ENCODE measurements at regions not wholly inside any gene's neighbourhood (a gene's known extent, or its start where the extent isn't known, plus 50 kb on each side); places are given as distances from the start of the nearest gene placed in this dataset.

DNA sequence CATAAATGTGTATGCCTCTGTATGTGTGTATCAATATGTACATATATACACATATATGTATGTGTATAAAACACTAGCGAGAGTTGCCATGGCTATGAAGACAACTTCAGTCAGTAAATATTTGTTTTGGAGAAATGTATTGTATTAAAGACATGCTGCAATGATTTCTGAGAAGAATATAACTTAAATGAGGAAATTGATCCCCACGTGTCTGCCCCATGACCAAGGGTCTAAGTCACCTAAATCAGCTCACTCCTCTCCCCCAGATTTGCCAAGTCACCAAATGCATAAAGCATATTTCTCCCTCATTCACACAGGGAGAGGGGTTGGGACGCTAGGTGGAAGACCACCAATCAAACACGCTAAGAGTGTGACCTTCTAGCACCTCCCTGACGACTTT lies 58.3 kb upstream of the LYST start:
- Histone ChIP-seq H3K9ac (ENCODE audit: low read length) (no peak overlapping the region), H3K4me1 (ENCODE audit: control insufficient read depth, low read depth, low read length) (peaks cover 11% of the 10 kb centered on the region), H3K4me3 (ENCODE audit: low read length) (no peak overlapping the region), H3K27me3 (ENCODE audit: control insufficient read depth, insufficient read depth, low read length) (peaks cover 31% of the 10 kb centered on the region), H3K9me3 (ENCODE audit: control insufficient read depth, low read depth, low read length) (no peaks in the 10 kb centered on the region), H3K27ac (ENCODE audit: low read length) (no peak overlapping the region), H3K36me3 (ENCODE audit: control insufficient read depth, low read depth, low read length) (no peaks in the 10 kb centered on the region)

DNA sequence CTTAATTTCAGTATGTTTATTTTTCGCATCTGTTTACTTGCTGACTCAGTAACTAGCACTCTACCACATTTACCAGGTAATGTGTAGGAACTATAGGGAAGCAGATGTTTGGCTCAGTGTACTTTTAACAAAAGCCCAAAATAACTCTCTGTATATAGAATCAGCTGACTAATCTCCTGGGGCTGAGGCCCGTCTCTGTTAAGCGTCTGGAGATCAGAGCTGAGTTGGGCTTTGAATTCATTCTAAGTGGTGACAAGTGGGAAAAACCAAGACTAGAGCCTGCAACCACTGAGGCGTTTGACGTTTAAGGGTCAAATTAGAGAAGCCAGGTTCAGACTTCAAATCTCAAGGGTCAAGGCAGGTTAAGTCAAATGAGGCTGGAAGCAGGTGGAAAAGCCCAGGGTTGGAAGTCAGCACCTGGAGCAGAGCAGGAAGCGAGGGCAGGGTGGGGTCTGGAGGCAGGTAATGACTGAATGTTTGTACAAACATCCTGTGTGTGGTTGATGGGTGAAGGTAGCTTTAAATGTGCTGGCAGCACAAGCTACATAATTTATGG lies 56.8 kb upstream of the LYST start:
- Histone ChIP-seq H3K9me3 (ENCODE audit: control insufficient read depth, low read depth, low read length) (no peaks in the 10 kb centered on the region), H3K9ac (ENCODE audit: low read length) (no peak overlapping the region), H3K36me3 (ENCODE audit: control insufficient read depth, low read depth, low read length) (no peaks in the 10 kb centered on the region), H3K4me3 (ENCODE audit: low read length) (no peak overlapping the region), H3K27me3 (ENCODE audit: control insufficient read depth, insufficient read depth, low read length) (peaks cover 45% of the 10 kb centered on the region), H3K27ac (ENCODE audit: low read length) (no peak overlapping the region), H3K4me1 (ENCODE audit: control insufficient read depth, low read depth, low read length) (peaks cover 21% of the 10 kb centered on the region)

DNA sequence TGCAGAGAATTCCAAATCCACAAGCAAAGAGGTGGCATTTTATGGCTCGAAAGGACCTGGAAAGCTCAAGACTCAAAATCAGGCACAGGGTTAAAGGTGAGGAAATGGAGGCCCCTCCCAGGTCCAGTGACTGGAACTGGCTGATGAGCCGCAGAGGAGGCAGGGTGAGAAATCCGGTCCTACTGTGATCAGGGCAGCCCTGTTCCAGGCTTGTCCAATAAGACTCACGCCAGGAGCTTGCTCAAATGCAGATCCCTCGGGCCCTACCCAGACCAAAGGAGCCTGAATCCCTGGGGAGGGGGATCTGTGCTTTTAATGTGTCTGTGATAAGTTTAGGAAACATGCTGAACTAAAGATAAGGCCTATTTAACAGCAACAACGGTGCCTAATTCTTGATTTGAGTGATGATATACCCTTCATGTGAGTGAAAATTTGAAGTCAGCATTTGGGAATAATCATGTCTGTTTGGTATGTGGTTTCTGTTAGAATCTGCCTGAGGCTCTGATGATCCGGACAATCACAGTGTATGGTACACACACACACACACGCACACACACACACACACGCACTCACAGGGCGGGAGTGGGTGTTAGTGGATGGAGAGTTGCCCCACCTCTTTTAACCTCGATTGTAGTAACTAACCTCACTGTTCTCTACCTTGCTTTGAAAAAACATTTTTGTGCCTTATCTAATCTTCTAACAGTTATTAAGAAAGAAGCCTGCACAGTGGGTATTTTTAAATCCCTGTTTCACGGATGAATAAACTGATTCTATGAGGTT lies 54.1 kb upstream of the LYST start:
- no peak overlapping the region for H3K27ac ChIP-seq (ENCODE audit: low read length)
- H3K9ac ChIP-seq (ENCODE audit: low read length), result no peak overlapping the region
- H3K27me3 ChIP-seq (ENCODE audit: control insufficient read depth, insufficient read depth, low read length), result peaks cover 53% of the 10 kb centered on the region
- no peaks in the 10 kb centered on the region for H3K9me3 ChIP-seq (ENCODE audit: control insufficient read depth, low read depth, low read length)
- peaks cover 21% of the 10 kb centered on the region for H3K4me1 ChIP-seq (ENCODE audit: control insufficient read depth, low read depth, low read length)
- H3K36me3 ChIP-seq (ENCODE audit: control insufficient read depth, low read depth, low read length), result no peaks in the 10 kb centered on the region
- no peak overlapping the region for H3K4me3 ChIP-seq (ENCODE audit: low read length)

DNA sequence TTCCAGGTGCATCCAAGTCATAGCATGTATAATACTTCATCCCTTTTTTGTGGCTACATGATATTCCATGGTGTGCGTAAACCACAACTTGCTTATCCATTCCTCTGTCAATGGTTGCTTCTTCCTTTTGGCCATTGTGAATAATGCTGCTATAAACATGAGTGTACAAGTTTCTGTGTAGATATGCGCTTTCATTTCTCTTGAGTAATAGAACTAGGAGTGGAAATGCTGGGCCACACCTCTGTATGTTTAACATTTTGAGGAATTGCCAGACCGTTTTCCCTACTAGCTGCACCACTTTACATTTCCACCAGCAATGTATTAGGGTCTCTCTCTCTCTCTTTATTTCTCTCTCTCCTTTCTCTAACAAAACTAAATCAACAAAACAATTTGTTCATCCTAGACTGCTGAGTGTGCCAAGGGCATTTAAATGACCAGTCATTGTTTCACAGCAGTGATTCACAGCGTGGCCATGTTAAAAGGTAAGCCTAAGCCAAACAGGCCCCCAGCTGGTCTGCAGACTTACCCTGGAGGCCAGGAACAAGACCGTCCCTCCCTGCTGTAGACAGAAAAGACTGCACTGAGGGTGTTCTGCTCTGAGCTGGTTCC lies 53.2 kb upstream of the LYST start:
- Histone ChIP-seq H3K27me3 (ENCODE audit: control insufficient read depth, insufficient read depth, low read length) (peaks cover 53% of the 10 kb centered on the region), H3K27ac (ENCODE audit: low read length) (no peak overlapping the region), H3K4me1 (ENCODE audit: control insufficient read depth, low read depth, low read length) (peaks cover 21% of the 10 kb centered on the region), H3K9ac (ENCODE audit: low read length) (no peak overlapping the region), H3K9me3 (ENCODE audit: control insufficient read depth, low read depth, low read length) (no peaks in the 10 kb centered on the region), H3K4me3 (ENCODE audit: low read length) (no peak overlapping the region), H3K36me3 (ENCODE audit: control insufficient read depth, low read depth, low read length) (no peaks in the 10 kb centered on the region)

DNA sequence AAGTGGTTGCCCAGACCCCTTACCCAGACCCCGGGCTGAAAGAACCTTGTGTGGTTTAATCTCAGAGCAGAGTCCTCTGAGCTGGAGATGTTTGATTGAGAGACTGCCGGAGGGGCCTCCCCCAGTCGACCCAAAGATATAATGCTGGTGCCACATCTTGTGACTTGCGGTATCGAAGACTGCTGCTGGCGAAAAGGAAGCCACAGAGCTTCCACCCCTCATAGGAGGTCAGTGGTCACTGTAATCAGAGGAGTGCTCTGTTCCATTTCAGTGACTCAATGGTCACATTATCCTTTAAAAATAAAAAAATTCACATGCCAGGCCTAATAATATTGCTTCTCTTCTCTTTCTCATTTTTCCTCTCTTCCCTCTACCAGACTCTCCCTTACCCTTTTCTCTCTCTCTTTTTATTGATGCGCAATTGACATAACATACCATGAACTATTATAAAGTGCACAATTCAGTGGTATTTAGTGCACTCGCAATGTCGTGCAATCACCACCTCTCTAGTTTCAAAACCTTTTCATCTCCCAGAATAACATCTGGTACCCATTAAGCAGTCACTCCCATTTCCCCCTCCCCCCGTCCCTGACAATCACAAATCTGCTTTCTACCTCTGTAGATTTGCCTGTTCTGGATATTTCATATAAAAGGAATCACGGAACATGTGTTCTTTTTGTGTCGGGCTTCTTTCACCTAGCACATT lies 52.6 kb upstream of the LYST start:
- H3K4me3 ChIP-seq (ENCODE audit: low read length), result no peak overlapping the region
- no peak overlapping the region for H3K9ac ChIP-seq (ENCODE audit: low read length)
- H3K36me3 ChIP-seq (ENCODE audit: control insufficient read depth, low read depth, low read length), result no peaks in the 10 kb centered on the region
- no peaks in the 10 kb centered on the region for H3K9me3 ChIP-seq (ENCODE audit: control insufficient read depth, low read depth, low read length)
- H3K4me1 ChIP-seq (ENCODE audit: control insufficient read depth, low read depth, low read length), result peaks cover 21% of the 10 kb centered on the region
- H3K27me3 ChIP-seq (ENCODE audit: control insufficient read depth, insufficient read depth, low read length), result peaks cover 53% of the 10 kb centered on the region
- H3K27ac ChIP-seq (ENCODE audit: low read length), result no peak overlapping the region

DNA sequence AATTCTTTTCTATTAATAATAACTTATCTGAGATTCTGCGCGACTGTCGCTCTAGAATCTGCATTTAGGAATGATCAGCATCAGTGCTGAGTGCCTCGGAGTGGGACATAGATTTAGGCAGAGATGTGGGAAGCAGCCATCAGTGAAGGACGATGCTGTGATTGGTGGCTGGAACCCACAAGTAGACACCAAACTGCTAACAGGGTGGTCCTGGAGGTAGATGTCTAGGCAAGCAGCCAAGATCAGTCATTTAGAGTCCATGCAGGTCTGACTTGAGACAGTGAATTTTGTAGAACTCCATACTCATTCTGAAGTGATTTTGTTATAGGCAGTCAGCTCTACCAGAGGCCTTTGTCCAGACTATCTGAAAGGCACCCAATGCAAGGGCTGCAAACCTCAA lies 51.8 kb upstream of the LYST start:
- no peak overlapping the region for H3K27ac ChIP-seq (ENCODE audit: low read length)
- H3K36me3 ChIP-seq (ENCODE audit: control insufficient read depth, low read depth, low read length), result no peaks in the 10 kb centered on the region
- no peaks in the 10 kb centered on the region for H3K9me3 ChIP-seq (ENCODE audit: control insufficient read depth, low read depth, low read length)
- H3K4me3 ChIP-seq (ENCODE audit: low read length), result no peak overlapping the region
- no peak overlapping the region for H3K9ac ChIP-seq (ENCODE audit: low read length)
- H3K27me3 ChIP-seq (ENCODE audit: control insufficient read depth, insufficient read depth, low read length), result peaks cover 48% of the 10 kb centered on the region
- H3K4me1 ChIP-seq (ENCODE audit: control insufficient read depth, low read depth, low read length), result peaks cover 21% of the 10 kb centered on the region

DNA sequence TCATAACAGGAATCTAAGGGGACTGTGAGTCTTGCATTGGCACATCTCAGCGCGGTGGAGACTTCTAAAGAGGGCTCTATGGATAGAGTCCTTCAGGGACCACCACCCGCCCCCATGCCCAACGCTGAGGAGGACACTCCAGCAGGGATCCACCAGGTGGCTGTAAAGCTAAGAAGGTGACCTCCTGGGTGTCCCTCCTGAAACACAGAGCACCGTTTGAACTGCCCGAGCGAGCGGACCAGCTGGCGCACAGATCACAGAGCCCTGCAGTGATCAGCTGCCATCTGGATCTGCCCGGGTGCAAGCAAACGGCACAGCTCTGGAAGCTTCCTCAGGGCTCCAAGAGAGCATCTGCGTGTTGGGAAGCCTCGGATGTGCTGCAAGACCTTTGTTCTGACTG lies 51.3 kb upstream of the LYST start:
- peaks cover 21% of the 10 kb centered on the region for H3K4me1 ChIP-seq (ENCODE audit: control insufficient read depth, low read depth, low read length)
- no peak overlapping the region for H3K4me3 ChIP-seq (ENCODE audit: low read length)
- H3K27me3 ChIP-seq (ENCODE audit: control insufficient read depth, insufficient read depth, low read length), result peaks cover 45% of the 10 kb centered on the region
- no peaks in the 10 kb centered on the region for H3K9me3 ChIP-seq (ENCODE audit: control insufficient read depth, low read depth, low read length)
- H3K27ac ChIP-seq (ENCODE audit: low read length), result no peak overlapping the region
- no peaks in the 10 kb centered on the region for H3K36me3 ChIP-seq (ENCODE audit: control insufficient read depth, low read depth, low read length)
- no peak overlapping the region for H3K9ac ChIP-seq (ENCODE audit: low read length)

DNA sequence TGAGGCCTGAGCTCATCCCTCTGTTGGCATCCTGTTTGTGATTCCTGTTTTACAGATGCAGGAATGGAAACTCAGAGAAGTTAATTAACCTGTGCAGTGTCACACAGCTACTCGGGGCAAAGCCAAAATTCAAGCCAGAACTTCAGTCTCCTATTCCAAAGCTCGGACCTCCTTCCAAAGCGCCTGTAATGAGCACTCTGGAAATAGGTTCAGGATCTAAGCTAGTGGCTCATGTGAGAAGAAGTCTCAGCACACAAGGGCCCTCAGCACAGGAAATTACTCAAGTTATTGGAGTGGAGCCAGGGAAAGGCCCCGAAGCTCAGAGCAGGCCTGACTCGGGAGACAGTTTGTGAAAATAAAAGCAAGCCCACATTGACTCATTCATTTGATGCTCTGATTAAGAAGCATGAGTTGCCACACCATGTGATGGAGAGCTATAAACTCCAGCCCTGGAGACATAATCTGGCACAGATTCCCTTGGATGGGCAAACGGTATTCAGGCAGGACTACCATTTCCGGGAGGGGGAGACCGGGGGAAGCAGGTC lies 50.6 kb upstream of the LYST start:
- Histone ChIP-seq H3K4me3 (ENCODE audit: low read length) (no peak overlapping the region), H3K9me3 (ENCODE audit: control insufficient read depth, low read depth, low read length) (no peaks in the 10 kb centered on the region), H3K9ac (ENCODE audit: low read length) (no peak overlapping the region), H3K27ac (ENCODE audit: low read length) (no peak overlapping the region), H3K27me3 (ENCODE audit: control insufficient read depth, insufficient read depth, low read length) (peaks cover 38% of the 10 kb centered on the region), H3K4me1 (ENCODE audit: control insufficient read depth, low read depth, low read length) (peaks cover 21% of the 10 kb centered on the region), H3K36me3 (ENCODE audit: control insufficient read depth, low read depth, low read length) (no peaks in the 10 kb centered on the region)

Measured in iPS-18a (cell line).